GM21447 (cell line): ENCODE measurements at regions not wholly inside any gene's neighbourhood (a gene's known extent, or its start where the extent isn't known, plus 50 kb on each side); places are given as distances from the start of the nearest gene placed in this dataset.

ENCODE experiments used
- ATAC-seq: cut with Tn5 transposase; IDR thresholded peaks from one replicate; pipeline ENCODE4 v1.9.1; 2021; ENCODE audit not compliant: unreplicated experiment

- peak; percentile 98 for ATAC-seq
Measured at GRCh38 chr3:189041482-189042090, 130.2 kb upstream of the TPRG1 start.

GRCh38 chr3:189042832-189043231 lies 128.9 kb upstream of the TPRG1 start:
- no peak for ATAC-seq

GRCh38 chr3:189049458-189050236 lies 122.1 kb upstream of the TPRG1 start:
- ATAC-seq = no peak

GRCh38 chr3:189053322-189053721 lies 118.4 kb upstream of the TPRG1 start:
- no peak for ATAC-seq

GRCh38 chr3:189056646-189057335 lies 115.0 kb upstream of the TPRG1 start:
- ATAC-seq = no peak

- no peak for ATAC-seq
Measured at GRCh38 chr3:189057369-189057768, 114.4 kb upstream of the TPRG1 start.

- no peak for ATAC-seq
Measured at GRCh38 chr3:189058071-189058470, 113.7 kb upstream of the TPRG1 start.

GRCh38 chr3:189070965-189071364 lies 100.8 kb upstream of the TPRG1 start:
- ATAC-seq = no peak

GRCh38 chr3:189071446-189071845 lies 100.3 kb upstream of the TPRG1 start:
- ATAC-seq = no peak

GRCh38 chr3:189076449-189076848 lies 95.3 kb upstream of the TPRG1 start:
- no peak for ATAC-seq

GRCh38 chr3:189080745-189081144 lies 91.0 kb upstream of the TPRG1 start:
- ATAC-seq = no peak

GRCh38 chr3:189082666-189083427 lies 88.9 kb upstream of the TPRG1 start:
- ATAC-seq = no peak

GRCh38 chr3:189084620-189085019 lies 87.2 kb upstream of the TPRG1 start:
- ATAC-seq = no peak

- ATAC-seq = no peak
Measured at GRCh38 chr3:189092547-189092946, 79.2 kb upstream of the TPRG1 start.

- no peak for ATAC-seq
Measured at GRCh38 chr3:189094539-189094938, 77.2 kb upstream of the TPRG1 start.

- ATAC-seq = no peak
Measured at GRCh38 chr3:189096092-189096491, 75.7 kb upstream of the TPRG1 start.

GRCh38 chr3:189099031-189099471 lies 72.7 kb upstream of the TPRG1 start:
- ATAC-seq = no peak

- ATAC-seq = no peak
Measured at GRCh38 chr3:189099505-189100290, 72.1 kb upstream of the TPRG1 start.

- no peak for ATAC-seq
Measured at GRCh38 chr3:189100866-189101265, 70.9 kb upstream of the TPRG1 start.

GRCh38 chr3:189101594-189101993 lies 70.2 kb upstream of the TPRG1 start:
- ATAC-seq = no peak
